HG03139 (cell line): ENCODE measurements at regions not wholly inside any gene's neighbourhood (a gene's known extent, or its start where the extent isn't known, plus 50 kb on each side); places are given as distances from the start of the nearest gene placed in this dataset.
"Not testable (repeated sequence)": the region's sequence is repeated elsewhere in the genome, so short reads cannot be mapped to it uniquely, and the experiment has no call there.

ENCODE experiments used
- ATAC-seq: cut with Tn5 transposase; IDR thresholded peaks from one replicate; pipeline ENCODE4 v1.9.1; 2021; ENCODE audit not compliant: unreplicated experiment

GRCh38 chr3:170711786-170712185, 125.9 kb upstream of the SLC7A14 start:
- ATAC-seq, result no peak

DNA sequence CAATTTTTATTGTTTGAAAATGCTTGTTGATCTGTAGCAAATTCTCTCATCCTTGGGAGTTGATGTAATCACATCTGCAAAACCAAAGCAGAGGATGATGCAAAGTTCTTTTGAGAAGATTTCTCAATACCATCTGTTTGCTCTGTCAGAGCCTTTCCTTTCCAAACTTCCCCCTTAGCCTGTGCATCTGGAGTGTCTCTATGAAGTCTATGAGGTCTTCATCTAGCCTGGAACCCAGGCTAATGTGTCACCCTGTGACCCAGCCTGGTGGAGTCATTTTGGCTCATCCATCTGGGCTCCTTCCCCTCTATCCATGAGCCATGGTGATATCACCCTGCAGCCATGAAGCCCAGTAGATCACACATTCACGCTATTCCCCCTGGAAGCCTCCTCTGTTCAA, 123.2 kb upstream of the SLC7A14 start:
- ATAC-seq, result no peak

DNA sequence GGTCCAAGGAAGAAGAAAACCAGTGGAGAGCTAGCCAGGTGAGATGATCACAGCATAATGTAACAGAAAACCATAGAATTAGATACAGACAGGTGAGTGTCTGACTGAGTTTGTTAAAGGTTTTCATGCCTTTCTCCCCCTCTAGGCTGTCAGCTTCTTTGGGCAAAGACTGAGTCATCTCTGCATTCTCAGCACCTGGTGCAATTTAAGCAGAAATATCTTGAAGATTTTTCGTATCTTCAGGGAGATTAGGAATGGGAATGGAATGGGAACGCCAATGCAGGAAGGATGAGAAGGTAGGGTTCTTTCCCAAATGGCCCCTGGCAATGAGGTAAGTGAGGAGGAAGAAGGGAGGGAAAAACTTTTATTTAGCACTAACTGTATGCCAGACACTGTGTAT, 122.0 kb upstream of the SLC7A14 start:
- no peak for ATAC-seq

DNA sequence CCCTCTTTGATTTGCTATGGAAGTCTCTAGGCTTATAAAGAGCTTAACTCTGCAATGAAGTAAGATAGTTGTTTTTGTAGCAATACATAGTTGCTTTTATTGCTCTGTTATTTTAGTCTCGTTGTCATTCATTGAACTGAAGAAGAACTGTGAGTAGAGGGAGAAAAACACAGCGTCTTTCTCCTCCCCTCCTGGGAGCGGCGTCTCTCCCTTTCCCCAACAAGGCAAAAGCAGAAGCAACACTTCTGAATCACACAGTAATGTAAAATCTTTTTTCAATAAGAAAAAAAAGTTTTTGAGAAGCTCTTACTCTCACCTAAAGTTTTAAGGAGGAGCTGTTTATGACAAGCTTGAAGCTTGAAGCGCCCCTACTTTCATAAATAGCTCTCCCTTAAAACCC, 119.3 kb upstream of the SLC7A14 start:
- ATAC-seq, result no peak

- ATAC-seq, result no peak
Measured at GRCh38 chr3:170703121-170703588, 117.3 kb upstream of the SLC7A14 start.

DNA sequence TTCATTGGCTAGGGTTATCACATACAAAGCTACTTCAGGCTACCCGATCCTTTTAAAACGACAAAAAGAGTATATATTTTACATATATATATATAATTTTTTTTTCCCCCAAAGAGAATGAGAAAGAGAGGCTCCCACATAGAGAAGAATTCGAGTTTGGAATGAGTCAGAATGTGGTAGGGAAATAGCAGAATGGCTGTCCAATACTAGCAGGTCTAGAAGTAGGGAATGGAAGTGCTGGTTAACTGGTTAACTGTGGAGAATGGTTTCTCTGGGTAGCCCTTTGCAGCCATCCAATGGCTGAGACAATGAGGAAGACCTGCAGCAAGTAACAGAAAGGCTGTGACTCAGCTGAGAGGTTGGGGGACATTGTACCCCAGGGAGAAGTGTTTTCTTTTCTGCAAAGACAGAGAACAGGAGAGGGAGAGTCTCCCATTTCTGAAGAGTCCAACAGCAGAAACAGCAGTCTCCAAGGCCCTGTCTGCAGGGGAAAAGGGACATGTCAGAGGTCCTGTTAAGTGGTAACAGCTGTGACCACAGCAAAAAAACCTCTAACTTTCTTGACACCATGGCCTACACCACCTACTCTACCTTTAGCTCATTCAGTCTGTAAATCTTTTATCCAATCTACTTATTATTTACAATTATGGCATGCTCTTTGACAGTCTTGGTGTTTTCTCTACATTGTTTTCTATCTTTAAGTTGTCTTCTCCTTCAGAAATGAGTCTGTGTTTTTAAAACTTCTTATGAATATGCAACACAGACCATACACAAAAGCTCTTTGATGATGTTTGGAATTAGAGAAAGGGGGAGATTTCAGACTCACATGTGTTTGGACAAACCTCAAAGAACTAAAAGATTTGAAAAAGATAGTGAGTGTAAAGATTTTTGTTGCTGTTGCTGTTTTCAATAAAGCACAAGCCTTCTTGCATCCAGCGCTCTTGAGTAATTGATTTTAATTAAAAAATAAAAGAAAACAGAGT, 116.1 kb upstream of the SLC7A14 start:
- ATAC-seq, result no peak

GRCh38 chr3:170700054-170700404, 114.2 kb upstream of the SLC7A14 start:
- ATAC-seq, result no peak

GRCh38 chr3:170699158-170700053, 113.5 kb upstream of the SLC7A14 start:
- ATAC-seq, result no peak

GRCh38 chr3:170697908-170698307, 112.0 kb upstream of the SLC7A14 start:
- ATAC-seq, result no peak

DNA sequence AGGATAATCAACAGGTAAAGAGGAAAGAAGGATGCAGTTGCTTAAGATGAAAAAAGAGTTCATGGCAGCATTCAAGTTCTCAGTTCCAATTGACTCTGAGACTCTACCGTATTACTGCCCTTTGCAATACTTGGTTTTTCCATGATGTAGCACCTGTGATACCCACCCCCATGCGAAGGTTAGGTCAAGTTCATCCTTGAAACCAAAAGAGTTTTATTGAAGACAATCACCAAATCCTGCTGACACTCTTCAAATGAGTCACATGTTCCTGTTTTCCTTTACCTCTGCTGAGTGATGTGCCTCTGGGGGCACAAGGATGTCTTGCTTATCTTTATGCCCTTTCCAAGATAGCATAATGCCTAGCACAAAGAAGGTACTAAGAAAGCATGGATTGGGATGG, 111.3 kb upstream of the SLC7A14 start:
- ATAC-seq, result no peak

DNA sequence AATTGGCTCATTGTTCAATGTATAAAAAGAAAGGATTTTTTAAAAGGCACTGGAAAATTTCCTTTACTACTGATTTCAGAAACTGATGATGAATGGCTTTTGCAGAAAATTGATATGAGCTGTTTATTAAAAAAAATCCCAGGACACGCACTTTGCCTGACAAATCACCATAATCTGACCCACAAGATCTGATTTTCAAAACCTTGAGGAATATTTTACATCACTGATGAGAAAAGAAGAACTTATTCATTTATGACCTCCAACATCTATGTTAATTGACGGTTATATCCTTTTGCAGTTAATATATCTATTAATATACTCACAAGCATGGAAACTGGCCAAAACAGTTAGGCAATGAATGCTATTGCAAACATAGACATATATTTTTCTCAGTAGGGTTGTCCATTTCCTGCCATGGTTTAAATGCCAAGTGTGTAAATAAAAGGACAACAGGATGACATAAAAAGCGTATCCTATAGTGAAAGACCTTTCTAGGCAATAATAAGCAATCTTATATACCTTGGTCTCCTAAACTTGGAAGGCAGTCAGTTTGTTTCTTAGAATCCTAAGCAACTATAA, 109.7 kb upstream of the SLC7A14 start:
- ATAC-seq, result no peak

- ATAC-seq, result no peak
Measured at GRCh38 chr3:170692720-170693119, 106.8 kb upstream of the SLC7A14 start.

- ATAC-seq, result no peak
Measured at GRCh38 chr3:170690661-170690981, 104.7 kb upstream of the SLC7A14 start.

DNA sequence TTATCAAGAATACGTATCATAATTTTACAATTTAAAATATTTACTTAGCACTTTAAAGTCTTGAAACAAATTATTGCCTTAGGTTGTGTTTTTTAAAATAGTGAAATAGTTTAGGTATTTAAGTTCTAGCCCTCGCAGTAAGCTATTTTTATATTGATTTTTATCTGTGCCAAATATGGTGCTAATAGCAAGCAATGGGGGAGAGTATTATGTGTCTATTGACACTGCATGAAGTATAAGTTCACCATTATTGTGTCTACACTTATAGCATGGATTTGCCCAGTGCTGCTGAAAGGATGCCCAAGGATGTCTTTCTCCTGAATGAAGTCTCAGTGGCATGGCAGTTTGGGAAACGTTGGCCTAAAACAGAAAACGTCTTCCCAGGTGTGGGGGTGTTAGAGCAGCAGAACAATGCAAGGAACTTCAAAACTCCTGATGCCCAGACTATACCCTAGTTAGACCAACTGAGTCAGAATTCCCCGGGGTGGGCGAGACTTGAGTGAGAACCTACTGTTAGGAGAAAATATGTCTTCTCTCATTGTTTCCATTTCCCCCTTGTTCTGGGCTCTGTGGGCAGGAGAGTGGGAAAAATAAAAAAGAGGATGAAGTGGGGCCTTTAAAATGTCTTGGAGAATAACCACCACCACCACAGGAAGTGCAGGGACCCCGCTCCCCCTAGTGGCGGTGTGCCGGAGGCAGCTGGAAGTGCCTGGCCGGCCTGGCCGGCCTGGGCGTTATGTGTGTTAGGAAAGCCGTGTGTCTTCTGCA, 104.2 kb upstream of the SLC7A14 start:
- no peak for ATAC-seq

DNA sequence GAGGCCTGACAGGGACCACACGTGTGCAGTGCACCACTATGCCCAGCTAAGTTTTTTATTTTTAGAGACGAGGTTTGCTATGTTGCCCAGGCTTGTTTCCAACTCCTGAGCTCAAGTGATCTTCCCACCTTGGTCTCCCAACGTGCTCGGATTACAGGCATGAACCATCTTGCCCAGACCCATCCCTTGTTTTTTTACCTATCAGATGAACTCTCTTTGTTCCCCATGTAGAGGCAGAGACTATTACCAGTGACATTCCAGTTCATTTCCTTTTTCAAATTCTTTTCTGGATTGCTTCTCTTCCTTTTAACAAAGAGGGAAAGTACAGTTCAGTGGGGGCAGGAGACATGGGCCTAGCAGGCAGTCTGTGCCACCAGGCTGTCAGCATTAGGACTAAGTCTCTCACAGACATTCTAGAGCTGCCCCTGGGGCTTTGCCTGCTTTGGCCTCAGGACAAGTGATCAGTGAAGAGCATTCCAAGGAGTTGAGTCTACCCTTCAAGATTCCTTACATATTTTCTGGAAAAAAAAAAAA, 103.5 kb upstream of the SLC7A14 start:
- ATAC-seq, result no peak

DNA sequence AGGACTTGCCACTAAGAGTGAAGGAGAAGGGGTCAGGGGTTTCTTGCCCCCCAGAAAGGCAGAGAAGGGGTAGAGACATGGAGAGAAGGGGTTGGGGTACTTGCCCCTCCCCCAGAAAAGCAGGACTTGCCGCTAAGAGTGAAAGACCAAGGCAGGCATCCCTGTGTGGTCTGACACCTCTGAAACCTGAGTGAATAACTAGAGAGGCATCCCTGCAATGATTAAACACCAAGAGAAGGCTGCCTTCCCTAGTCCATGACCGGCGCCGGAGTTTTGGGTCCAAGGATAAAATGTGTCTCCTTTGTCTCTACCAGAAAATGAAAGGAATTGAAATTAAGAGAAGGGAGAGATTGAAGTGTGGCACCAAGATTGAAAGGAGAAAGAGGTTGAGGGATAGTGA, 102.3 kb upstream of the SLC7A14 start:
- not testable (repeated sequence) for ATAC-seq

GRCh38 chr3:170680593-170680992, 94.7 kb upstream of the SLC7A14 start:
- no peak for ATAC-seq

DNA sequence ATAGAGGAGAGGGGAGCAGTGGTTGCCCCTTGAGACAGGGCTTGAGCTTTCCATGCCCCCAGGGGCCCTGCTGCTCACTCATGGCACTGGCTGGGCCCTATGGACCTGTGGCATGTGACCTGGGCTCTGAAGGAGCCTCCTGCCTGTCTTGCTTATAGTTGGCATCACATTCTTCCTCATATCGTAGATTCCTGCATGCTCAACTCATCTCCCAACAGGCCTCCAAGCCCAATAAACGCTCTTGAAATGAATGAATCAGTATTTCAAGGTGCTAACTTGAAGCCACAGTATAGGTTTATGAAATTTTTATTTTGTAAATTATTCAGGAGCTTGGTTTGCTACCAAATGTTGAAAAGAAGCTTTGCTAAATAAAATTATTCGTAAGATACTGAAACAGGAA, 93.3 kb upstream of the SLC7A14 start:
- no peak for ATAC-seq

DNA sequence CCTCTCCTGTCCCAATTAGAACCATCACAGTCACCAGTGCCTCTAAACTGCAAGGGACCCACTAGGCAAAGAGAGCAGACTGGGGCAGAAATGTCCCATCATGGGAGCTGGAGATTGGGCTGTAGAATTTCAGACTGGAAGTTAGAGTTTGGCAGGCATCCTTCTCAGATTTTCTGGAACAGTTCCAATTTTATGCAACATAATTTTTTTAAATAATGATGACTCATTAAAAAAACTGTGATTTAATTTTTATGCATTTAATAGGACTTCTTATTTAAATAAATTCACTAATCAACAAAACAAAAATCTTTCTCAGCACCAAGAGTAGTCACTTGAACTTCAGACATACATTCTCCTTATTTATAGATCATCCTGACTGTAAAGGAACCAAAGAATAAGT, 84.6 kb upstream of the SLC7A14 start:
- no peak for ATAC-seq

DNA sequence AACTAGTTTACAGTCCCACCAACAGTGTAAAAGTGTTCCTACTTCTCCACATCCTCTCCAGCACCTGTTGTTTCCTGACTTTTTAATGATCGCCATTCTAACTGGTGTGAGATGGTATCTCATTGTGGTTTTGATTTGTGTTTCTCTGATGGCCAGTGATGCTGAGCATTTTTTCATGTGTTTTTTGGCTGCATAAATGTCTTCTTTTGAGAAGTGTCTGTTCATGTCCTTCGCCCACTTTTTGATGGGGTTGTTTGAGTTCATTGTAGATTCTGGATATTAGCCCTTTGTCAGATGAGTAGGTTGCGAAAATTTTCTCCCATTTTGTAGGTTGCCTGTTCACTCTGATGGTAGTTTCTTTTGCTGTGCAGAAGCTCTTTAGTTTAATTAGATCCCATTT, 77.1 kb upstream of the SLC7A14 start:
- ATAC-seq, result not testable (repeated sequence)

DNA sequence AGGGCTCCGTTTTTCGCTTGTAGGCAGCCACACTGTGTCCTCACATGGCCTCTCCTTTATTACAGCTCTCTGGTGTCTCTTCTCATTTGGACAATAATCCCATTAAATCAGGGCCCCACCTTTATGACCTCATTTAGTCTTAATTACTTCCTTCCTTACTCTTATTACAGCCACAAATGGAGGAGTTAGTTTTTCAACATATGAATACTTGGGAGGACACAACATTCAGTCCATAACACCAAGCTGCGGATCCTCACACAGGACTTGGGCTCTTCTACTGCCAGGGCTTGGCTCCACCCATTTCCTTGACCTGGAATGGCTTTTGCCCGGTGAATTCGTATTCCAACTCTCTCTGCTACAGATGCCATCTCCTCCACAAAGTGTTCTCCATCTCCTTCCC, 74.3 kb upstream of the SLC7A14 start:
- ATAC-seq, result no peak
